Peyer's patch (tissue), 4 donors: ENCODE measurements at regions not wholly inside any gene's neighbourhood (a gene's known extent, or its start where the extent isn't known, plus 50 kb on each side); places are given as distances from the start of the nearest gene placed in this dataset.

Source experiments
- DNase-seq, 3 donors: peaks; one replicate each; pipeline ENCODE4 v3.0.0-alpha.2; 2017 to 2019
- H3K27ac ChIP-seq, 4 donors: fragments of 200-600 bp; sonication (generic); one replicate each; pipeline ENCODE4 v1.5.1; 2016 to 2019
- H3K27me3 ChIP-seq, 2 donors: fragments of 200-600 bp; sonication (generic); one replicate each; pipeline ENCODE4 v1.5.1; 2019
- H3K36me3 ChIP-seq, 3 donors: fragments of 200-600 bp; sonication (generic); one replicate each; pipeline ENCODE4 v1.5.1; 2016 to 2019
- H3K4me1 ChIP-seq, 4 donors: fragments of 200-600 bp; sonication (generic); one replicate each; pipeline ENCODE4 v1.5.1; 2016 to 2019
- H3K4me3 ChIP-seq, 4 donors: fragments of 200-600 bp; sonication (generic); 1 replicate in 3 of 4; 2 replicates in 1 of 4; pipeline ENCODE4 v1.5.1; 2016 to 2019; ENCODE audit warnings: mild to moderate bottlenecking in 1 of 4
- H3K9me3 ChIP-seq, 4 donors: fragments of 200-600 bp; sonication (generic); one replicate each; pipeline ENCODE4 v1.5.1; 2016 to 2019; ENCODE audit warnings: mild to moderate bottlenecking in 1 of 4
- POLR2A ChIP-seq, 2 donors: fragments of 450-650 bp; IDR thresholded peaks; one replicate each; pipeline ENCODE4 v1.5.1; 2017; ENCODE audit warnings: antibody characterized with exemption in 2 of 2, mild to moderate bottlenecking in 2 of 2, moderate library complexity in 2 of 2
- TF ChIP-seq, protein P1 (sequence below), 6 experiments: fragments of 450-650 bp in 4 of 6; fragments of 200-600 bp in 2 of 6; sonication (generic) in 1 of 6; IDR thresholded peaks; one replicate each; pipeline ENCODE4 v1.5.1; 2017 to 2019; ENCODE audit warnings: antibody characterized with exemption in 6 of 6, mild to moderate bottlenecking in 3 of 6, moderate library complexity in 1 of 6

DNA sequence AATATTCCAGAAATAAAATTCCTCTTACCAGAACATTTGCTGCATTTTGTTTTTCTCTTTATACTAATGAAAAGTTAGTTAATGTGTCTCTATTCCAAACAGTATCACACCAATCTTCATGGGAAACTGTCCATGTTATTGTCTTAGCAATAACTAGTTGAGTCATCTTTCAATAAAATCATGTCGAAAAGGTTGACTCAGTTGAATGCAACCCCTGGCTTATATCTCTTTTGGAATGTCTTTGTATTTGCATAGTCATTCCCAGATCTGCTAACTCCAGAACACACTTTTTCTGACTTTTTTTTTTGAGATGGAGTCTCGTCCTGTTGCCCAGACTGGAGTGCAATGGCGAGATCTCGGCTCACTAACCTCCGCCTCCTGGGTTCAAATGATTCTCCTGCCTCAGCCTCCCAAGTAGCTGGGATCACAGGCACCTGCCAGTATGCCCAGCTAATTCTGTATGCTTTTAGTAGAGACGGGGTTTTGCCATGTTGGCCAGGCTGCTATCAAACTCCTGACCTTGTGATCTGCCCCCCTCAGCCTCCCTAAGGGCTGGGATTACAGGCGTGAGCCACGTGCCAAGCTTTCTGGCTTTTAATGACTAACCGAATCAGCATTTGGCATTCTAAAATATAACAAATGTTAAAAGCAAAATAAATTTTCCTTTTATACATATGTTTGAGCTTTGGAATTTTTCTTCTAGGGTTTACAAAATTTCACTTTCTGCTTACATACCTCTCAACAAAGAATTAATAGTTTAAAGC, 133.2 kb upstream of the GULP1 start:
- Histone ChIP-seq H3K27me3 (no peaks in the 10 kb centered on the region), H3K4me3 (no peak overlapping the region), H3K27ac (no peak overlapping the region), H3K36me3 (no peaks in the 10 kb centered on the region), H3K9me3 (no peaks in the 10 kb centered on the region), H3K4me1 (no peaks in the 10 kb centered on the region)
- no peak for DNase-seq
- TF ChIP-seq, protein P1, sequence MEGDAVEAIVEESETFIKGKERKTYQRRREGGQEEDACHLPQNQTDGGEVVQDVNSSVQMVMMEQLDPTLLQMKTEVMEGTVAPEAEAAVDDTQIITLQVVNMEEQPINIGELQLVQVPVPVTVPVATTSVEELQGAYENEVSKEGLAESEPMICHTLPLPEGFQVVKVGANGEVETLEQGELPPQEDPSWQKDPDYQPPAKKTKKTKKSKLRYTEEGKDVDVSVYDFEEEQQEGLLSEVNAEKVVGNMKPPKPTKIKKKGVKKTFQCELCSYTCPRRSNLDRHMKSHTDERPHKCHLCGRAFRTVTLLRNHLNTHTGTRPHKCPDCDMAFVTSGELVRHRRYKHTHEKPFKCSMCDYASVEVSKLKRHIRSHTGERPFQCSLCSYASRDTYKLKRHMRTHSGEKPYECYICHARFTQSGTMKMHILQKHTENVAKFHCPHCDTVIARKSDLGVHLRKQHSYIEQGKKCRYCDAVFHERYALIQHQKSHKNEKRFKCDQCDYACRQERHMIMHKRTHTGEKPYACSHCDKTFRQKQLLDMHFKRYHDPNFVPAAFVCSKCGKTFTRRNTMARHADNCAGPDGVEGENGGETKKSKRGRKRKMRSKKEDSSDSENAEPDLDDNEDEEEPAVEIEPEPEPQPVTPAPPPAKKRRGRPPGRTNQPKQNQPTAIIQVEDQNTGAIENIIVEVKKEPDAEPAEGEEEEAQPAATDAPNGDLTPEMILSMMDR (IDR thresholded peaks at IDR 0.05): no peak
- no peak for TF ChIP-seq POLR2A (IDR thresholded peaks at IDR 0.05)

DNA sequence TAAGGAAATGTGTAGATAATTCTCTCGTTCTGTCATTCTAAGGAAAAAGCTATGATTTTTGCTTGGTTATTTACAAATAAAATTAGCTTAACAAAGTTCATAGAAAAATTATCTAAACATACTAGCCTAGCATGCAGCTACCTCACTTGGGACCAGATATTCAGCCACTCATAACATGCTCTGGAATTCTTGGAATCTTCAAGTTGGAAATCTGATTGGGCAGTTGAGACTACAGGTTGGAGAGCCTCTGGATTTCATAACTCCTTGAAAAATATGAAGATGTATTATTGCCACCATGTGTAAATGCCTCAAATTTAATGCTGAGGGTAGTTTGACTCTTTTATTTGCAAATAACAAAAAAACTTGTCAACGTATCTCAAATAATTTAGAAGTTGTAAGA, 132.2 kb upstream of the GULP1 start:
- H3K27ac ChIP-seq: no peak overlapping the region
- H3K36me3 ChIP-seq: no peaks in the 10 kb centered on the region
- TF ChIP-seq, protein P1 (IDR thresholded peaks at IDR 0.05): no peak
- TF ChIP-seq POLR2A (IDR thresholded peaks at IDR 0.05): no peak
- H3K9me3 ChIP-seq: no peaks in the 10 kb centered on the region
- DNase-seq: no peak
- no peak overlapping the region for H3K4me3 ChIP-seq
- H3K27me3 ChIP-seq: no peaks in the 10 kb centered on the region
- no peaks in the 10 kb centered on the region for H3K4me1 ChIP-seq

DNA sequence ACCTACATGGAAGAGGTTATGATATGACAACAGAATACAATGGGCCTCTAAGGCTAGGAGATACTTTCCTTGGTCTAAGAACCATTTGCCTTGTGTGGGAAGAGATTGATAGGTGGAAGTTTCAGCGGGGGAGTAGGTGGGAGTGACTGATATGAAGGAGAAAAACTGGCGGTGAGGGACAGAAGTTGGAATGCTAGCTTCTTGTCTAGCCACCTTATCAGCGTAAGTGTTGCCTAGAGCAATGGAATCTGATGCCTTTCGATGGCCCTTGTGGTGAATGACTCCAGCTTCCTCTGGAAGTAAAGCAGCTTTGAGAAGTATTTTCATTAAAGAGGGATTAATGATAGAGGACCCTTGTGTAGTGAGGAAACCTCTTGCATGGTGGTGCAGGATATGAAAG, 121.3 kb upstream of the GULP1 start:
- Histone ChIP-seq H3K27ac (no peak overlapping the region), H3K9me3 (no peaks in the 10 kb centered on the region), H3K4me3 (no peak overlapping the region), H3K4me1 (no peaks in the 10 kb centered on the region), H3K36me3 (no peaks in the 10 kb centered on the region), H3K27me3 (no peaks in the 10 kb centered on the region)
- TF ChIP-seq, protein P1 (IDR thresholded peaks at IDR 0.05): no peak
- TF ChIP-seq POLR2A (IDR thresholded peaks at IDR 0.05): no peak
- no peak for DNase-seq

DNA sequence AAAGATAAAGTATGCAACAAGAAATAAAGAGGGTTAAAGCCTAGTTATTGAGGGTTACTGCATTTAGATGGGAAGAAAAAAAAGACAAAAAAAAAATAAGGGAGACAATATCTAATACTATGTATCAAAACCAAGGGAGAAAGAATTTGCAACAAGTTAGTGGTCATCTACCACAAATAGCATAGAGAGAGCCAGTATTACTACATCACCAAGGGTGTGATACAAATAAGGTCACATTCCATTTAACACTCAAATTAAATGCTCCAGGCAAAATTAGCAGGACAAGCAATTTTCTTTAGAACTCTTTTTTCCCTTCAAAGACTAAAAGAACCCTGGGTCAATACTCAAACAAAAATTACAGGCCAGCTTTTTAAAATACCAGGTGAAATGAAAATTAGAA, 115.1 kb upstream of the GULP1 start:
- H3K4me1 ChIP-seq: no peaks in the 10 kb centered on the region
- H3K4me3 ChIP-seq: no peak overlapping the region
- no peaks in the 10 kb centered on the region for H3K27me3 ChIP-seq
- no peak for TF ChIP-seq POLR2A (IDR thresholded peaks at IDR 0.05)
- TF ChIP-seq, protein P1 (IDR thresholded peaks at IDR 0.05): no peak
- no peak overlapping the region for H3K27ac ChIP-seq
- H3K36me3 ChIP-seq: no peaks in the 10 kb centered on the region
- H3K9me3 ChIP-seq: no peaks in the 10 kb centered on the region
- DNase-seq: no peak

DNA sequence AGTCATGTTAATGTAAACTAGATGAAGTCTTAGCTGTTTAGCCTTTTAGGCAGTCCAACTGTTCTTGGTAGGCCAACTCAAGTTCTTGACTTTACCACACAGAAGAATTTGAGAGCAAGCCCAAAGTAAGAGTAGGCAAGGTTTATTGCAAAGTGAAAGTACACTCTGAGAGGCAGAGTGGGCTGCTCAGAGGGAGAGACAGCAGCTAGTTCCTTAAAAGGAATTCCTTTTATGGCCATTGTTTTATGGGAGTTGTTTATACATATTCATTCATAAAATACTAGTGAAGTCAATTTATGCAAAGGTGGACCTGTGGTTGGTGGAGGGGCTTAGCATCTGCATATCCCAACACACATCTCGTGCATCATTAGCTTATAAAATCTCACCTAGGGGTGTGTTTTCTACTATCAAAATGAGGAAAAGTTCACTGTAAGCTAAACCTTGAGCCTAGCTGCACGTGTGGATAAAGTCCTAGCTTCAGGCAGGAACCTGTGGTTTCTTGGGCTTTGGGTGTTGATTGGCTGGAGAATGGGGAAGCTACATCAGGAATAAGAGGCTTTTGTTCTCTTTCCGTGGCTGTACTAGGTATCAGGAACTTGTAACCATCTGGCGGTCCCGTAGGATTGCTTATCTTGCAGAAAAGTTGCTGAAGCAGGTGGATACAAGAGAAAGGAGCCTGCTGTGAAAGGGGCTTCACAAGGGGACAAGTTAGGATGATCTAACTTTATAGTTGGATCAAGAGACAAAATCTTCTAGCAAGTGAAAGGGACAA, 110.4 kb upstream of the GULP1 start:
- no peak for TF ChIP-seq POLR2A (IDR thresholded peaks at IDR 0.05)
- TF ChIP-seq, protein P1 (IDR thresholded peaks at IDR 0.05): no peak
- Histone ChIP-seq H3K36me3 (no peaks in the 10 kb centered on the region), H3K27me3 (no peaks in the 10 kb centered on the region), H3K4me1 (no peaks in the 10 kb centered on the region), H3K9me3 (no peaks in the 10 kb centered on the region), H3K4me3 (no peak overlapping the region), H3K27ac (no peak overlapping the region)
- DNase-seq: no peak
